NCI-H2171 treated with DMSO at 0.1 percent for 48 hours (cell line): ENCODE measurements at regions not wholly inside any gene's neighbourhood (a gene's known extent, or its start where the extent isn't known, plus 50 kb on each side); places are given as distances from the start of the nearest gene placed in this dataset.
"Not testable (repeated sequence)": the region's sequence is repeated elsewhere in the genome, so short reads cannot be mapped to it uniquely, and the experiment has no call there.

Experiments used
- DNase-seq: peaks from one replicate; lab custom pipeline; 2025; lab: John Stamatoyannopoulos, UW

DNA sequence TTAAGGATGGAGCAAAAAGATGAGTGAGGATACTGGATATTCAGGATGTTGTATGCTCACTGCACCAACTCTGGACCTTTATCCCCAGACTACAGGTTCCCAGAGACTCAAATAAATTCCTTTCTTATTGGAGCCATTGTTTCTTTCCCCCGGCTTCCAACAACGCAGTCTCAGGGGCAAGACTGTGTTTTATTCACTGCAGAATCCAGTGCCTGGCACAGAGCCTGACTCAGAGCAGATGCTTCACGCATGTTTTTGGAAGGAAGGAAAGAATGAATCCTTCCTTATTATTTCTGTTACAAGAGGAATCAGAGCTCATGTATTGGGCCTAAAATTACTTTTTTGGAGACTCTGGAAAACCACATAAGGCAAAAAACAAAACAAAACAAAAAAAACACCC lies 96.0 kb upstream of the VGLL4 start:
- DNase-seq: no peak

- no peak for DNase-seq
These were observed 95.4 kb upstream of the VGLL4 start for GRCh38 chr3:11739123-11739522.

GRCh38 chr3:11737742-11738141 lies 94.0 kb upstream of the VGLL4 start:
- no peak for DNase-seq

DNA sequence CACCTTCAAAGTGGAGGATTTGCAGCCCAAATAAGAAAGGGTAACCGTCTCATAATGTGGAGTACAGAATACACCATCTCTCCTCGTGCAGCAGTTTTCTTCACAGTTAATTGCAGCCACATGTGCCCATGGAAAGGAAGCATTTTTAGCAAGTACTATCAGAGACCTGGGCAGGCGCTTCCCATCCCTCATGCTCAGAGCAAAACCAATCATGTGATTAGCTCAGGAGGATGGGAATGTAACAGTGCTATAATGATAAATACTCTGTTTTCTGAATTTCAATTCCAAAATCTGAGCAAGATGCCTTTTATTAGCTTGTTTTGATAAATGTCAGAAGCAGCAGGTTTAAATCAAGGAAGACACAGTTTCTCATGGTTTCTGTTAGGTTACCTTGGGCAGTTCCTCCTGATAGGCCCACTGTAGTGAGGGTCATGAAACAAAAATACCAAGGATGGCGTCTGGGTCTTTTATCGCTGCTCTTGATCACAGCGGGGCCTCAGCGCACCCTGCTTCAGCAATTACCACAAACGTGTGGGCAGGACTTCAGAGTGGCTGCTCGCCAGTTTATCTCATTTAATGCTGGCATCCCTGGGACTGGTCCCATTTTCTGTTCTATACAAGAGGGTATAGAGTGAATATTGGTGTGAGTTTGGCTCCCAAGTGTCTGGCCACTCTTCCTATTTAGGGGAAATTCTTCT lies 92.6 kb upstream of the VGLL4 start:
- DNase-seq: no peak

DNA sequence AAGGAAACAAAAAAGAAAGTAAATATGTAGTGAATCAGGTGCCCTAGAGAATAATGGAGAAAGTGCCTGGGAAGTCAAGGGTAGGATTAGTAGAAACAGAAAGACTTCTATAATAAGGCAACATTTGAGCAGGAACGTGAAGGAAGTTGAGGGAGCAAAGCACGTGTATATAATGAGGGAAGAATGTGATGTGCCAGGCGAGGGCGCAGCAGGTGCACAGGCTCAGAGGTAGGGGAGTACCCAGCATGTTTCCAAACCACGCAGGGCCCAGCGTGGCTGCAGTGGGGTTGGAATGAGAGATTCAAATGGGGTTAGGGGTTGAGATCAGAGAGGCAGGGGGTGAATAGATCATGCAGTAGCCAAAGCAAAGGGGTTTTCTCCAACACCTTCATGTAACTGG lies 91.9 kb upstream of the VGLL4 start:
- no peak for DNase-seq

DNA sequence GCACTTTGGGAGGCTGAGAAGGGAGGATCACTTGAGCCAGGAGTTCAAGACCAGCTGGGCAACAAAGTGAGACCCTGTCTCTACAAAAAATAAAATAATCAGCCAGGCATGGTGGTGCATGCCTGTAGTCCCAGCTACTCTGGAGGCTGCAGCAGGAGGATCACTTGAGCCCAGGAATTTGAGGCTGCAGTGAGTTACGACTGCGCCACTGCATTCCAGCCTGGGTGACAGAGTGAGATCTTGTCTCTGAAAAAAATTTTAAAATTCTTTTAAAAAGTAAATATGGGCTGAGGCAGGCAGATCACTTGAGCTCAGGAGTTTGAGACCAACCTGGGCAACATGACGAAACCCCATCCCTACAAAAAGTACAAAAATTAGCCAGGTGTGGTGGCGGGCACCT lies 91.4 kb upstream of the VGLL4 start:
- not testable (repeated sequence) for DNase-seq

- no peak for DNase-seq
These were observed 90.2 kb upstream of the VGLL4 start for GRCh38 chr3:11733914-11734313.

DNA sequence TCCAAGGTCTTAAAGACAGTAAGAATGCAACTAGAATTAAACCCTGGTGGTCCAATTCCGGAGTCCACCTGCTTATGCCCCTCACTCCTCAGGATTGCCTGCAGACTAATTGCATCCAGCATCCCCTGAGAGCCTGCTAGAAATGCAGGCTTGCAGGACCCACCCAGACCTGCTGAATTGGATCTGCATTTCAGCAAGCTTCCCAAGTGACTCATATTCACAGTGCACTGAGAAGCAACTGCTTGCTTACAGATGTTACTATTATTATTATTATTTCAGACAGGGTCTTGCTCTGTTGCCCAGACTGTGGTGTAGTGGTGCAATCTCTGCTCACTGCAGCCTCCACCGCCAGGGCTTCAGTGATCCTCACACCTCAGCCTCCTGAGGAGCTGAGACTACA lies 83.5 kb upstream of the VGLL4 start:
- DNase-seq: no peak

DNA sequence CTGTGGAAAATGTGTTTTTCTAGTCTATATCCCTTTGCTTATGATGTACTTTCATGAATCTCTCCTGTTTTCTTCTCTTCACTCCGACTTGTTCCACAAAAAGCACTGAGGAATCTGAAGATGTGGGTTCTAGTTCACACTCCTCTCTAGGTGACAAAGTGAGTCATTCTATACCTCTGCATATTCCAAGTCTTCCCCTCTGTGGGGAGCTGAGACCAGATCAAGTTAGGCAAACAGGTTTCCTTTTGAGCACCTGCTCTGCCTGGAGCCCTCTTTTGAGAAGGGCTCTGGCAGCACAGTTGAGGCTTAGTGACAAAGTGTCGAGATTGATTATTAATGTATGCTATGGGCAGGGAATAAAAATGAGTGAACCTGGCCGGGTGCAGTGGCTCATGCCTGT lies 82.4 kb upstream of the VGLL4 start:
- DNase-seq: no peak

DNA sequence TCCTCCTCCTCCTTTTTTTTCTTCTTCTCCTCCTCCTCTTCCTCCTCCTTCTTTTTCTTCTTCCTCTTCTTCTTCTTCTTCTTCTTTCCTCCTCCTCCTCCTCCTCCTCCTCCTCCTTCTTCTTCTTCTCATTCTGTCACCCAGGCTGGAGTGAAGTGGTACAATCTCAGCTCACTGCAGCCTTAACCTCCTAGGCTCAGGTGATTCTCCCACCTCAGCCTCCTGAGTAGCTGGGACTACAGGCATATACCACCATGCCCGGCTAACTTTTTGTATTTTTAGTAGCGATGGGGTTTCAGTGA lies 81.6 kb upstream of the VGLL4 start:
- DNase-seq: not testable (repeated sequence)

GRCh38 chr3:11724615-11725339 lies 81.1 kb upstream of the VGLL4 start:
- no peak for DNase-seq

DNA sequence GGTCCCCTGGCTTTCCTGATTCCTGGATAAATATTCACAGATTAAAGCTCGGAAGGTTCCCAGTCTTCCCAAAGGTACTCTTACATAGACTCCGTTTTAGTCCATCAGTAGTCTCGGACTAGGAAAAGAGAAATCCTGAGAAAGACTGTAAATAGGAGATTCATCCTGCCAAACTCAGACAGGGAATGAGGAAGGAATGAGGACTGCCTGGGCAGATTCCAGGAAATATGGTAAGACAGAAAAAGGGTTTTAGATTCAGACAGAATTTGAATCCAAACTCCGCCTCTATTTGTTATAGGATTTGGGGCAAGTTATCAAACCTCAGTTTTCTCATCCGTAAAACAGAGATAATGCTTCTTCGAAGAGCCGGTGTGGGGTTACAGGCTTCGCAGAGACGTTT lies 77.8 kb upstream of the VGLL4 start:
- DNase-seq: no peak

DNA sequence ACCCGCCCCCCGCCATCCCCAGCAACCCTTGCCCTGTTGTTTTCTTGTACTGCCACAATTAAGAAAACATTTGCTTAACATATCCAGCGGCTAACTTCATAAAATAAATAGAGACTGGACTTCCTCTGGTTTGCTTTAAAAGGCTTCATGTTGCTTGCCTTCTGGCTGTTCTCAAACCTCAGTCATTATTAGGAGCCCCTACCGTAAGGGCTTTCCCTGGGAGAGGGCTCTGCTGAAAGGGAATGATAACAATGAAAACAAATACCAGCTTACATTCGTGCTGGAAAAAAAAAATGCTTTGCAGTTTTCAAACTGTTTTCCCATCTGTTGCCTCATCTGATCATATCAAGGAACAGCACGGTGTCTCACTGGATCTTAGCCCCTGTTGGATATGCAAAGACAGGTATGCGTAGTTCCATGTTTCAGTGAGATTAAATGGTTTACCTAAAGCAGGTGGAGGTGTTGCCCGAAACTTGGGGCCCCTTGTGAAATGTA lies 77.2 kb upstream of the VGLL4 start:
- DNase-seq: peak; percentile 84

- peak; percentile 92 for DNase-seq
These were observed 76.7 kb upstream of the VGLL4 start for GRCh38 chr3:11720304-11720898.

DNA sequence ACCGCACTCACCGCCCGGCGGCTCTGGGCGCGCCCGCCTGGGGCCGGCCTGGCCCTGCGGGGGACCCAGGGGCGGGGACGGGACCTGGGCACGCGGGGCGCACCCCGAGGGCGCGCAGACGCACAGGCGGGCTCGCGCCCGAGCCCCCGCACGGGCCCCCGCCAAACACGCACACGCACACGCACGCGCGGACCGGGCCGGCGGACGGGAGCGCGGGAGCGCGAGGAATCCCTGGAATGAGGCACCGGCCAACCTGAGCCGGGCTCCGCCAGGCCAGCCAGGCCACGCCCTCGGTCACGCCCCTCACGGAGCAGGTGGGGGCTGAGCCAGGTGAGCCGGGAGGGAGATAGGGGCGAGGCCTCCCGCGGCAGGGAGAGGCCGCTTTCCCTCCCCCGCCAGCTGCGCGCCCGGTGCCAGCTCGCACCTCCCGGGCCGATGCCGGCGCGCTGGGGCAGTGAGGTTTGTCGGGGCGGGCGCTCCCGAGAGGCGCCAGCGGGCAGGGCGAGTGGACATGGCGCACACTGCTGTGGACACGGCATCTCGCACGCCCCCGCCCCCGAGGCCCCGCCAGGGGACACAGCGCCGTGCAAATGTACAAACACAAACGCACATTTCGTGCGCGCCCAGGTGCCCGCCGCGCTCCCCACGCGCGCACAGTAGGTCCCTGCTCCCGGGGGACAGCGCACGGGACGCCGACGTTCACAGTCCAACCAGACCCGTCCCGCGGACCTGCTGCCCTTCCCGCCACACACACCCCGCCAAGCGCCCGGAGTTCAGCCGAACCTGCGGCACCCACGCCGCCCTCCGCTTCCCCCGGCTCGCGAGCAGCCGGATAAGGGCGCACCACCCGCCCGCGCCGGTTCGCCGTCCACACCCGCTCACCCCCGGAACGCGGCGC lies 75.9 kb upstream of the VGLL4 start:
- peak; percentile 78 for DNase-seq

DNA sequence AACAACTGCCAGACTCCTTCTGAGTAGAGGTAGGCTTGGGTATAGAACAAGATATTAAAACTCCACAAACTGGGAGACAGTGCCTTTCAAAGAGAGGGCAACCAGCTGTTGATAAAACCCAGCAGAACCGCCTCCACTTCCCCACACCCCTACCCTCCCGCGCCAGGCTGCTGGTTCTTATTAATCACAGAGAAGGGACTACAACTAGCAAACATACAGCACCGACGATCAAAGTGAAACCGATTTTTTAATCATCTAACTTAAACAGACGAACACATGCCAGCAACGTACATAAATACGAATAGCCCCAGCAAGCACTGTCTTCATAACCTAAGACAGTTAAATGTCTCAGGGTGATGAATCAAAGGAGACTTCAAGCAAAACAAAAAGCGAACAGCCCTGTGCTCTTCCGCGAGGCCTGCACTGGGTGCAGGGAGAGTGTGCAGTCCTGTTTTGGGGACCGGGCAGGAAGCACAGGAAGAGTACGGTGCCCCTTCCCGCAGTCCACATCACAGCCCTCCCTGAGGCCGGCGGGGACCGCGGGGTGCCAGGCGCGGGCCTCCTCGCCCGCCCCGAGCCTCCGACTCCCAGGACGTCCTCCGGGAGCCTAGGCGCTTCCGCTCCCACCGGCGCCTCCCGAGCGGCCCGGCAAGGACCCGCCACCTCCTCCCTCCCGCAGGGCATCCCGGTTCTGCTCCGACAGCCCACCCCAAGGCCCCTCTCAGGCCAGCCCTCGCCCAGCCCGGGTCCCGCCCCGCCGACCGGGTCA lies 75.1 kb upstream of the VGLL4 start:
- DNase-seq: peak; percentile 28

- DNase-seq: no peak
These were observed 74.3 kb upstream of the VGLL4 start for GRCh38 chr3:11717768-11718636.

GRCh38 chr3:11717301-11717700 lies 73.6 kb upstream of the VGLL4 start:
- DNase-seq: peak; percentile 9

DNA sequence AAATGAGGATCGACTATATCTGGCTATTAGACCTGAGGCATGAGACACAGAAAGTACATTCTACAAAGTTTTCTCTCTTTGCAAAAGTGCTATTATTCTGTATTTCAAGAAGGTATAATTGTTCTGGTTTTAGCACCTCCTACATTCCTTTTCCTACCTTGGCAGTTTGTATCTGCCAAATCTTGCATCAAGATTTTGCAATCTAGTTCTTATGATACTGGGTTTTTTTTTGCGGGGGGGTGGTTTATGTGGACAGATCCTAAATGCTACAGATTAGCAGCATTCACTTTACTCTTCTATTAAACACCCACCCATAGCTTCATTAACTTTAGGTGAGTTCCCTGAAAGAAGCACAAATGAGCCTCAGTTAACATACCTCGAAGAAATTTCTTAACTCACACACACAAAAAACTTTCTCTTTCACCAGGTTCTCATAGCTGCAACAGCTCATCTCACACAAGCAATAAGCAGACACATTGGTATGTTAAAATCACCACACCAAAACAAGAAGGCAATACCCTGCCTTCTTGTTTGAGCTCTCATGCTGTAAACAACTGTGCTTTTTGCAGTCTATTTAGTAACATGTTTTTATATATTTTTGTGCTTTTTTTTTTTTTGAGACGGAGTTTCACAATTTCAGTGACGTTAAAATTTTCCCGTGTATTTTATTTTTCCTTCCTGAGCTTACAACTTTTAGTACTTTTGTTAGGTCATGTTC lies 73.0 kb upstream of the VGLL4 start:
- DNase-seq: no peak

DNA sequence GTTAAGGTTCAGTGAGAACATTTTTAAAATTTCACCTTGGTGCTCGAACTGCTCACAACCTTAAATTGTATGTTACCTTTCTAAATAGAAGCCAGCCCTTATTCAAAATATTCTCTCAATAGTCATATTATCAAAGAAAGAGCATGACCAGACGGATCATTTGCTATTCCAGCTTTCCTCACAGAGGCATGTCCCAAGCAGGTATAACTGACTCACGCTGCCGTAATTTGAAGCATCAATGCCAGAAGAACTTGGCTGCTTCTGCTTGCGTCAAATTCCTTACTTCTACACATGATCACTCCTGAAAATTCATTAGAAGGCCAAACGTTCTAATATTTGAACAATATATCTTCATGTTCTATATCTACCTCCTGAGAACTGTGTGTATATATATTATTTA lies 69.5 kb upstream of the VGLL4 start:
- DNase-seq: no peak
